ENCODE measurements at regions not wholly inside any gene's neighbourhood (a gene's known extent, or its start where the extent isn't known, plus 50 kb on each side); places are given as distances from the start of the nearest gene placed in this dataset.

- Histone ChIP-seq H3K36me3 (ENCODE audit: control insufficient read depth, low read length) (no peaks in the 10 kb centered on the region), H3K4me3 (ENCODE audit: low read length) (no peak overlapping the region), H3K4me2 (ENCODE audit: low read length) (no peak overlapping the region), H3K4me1 (ENCODE audit: control insufficient read depth, low read length) (no peaks in the 10 kb centered on the region), H4K20me1 (ENCODE audit: control insufficient read depth, insufficient read depth, low read depth, low read length) (no peaks in the 10 kb centered on the region), H3K27me3 (ENCODE audit: control insufficient read depth, low read length) (peaks cover 10% of the 10 kb centered on the region), H3K9me2 (replicated peaks; ENCODE audit: control insufficient read depth, low read length) (no peaks in the 10 kb centered on the region), H3F3A (ENCODE audit: control insufficient read depth, insufficient read depth) (no peaks in the 10 kb centered on the region), H3K9me3 (ENCODE audit: control insufficient read depth, insufficient read depth, low read length) (no peaks in the 10 kb centered on the region), H3K27ac (ENCODE audit: low read depth, low read length) (no peak overlapping the region), H3K79me2 (ENCODE audit: control insufficient read depth, low read length) (no peaks in the 10 kb centered on the region)
- no peak for TF ChIP-seq CTCF (IDR thresholded peaks at IDR 0.05; ENCODE audit: low read depth, low read length, poor library complexity, severe bottlenecking)
- no peak for TF ChIP-seq EZH2phosphoT487 (IDR thresholded peaks at IDR 0.05; ENCODE audit: borderline replicate concordance, low read length)
Observed at GRCh38 chr18:46387441-46388131, 269.4 kb downstream of the LOXHD1 start.

- no peak for TF ChIP-seq CTCF (IDR thresholded peaks at IDR 0.05; ENCODE audit: low read depth, low read length, poor library complexity, severe bottlenecking)
- no peak for TF ChIP-seq EZH2phosphoT487 (IDR thresholded peaks at IDR 0.05; ENCODE audit: borderline replicate concordance, low read length)
- no peaks in the 10 kb centered on the region for H3K79me2 ChIP-seq (ENCODE audit: control insufficient read depth, low read length)
- no peak overlapping the region for H3K27ac ChIP-seq (ENCODE audit: low read depth, low read length)
- no peaks in the 10 kb centered on the region for H4K20me1 ChIP-seq (ENCODE audit: control insufficient read depth, insufficient read depth, low read depth, low read length)
- H3K4me3 ChIP-seq (ENCODE audit: low read length), result no peak overlapping the region
- H3K36me3 ChIP-seq (ENCODE audit: control insufficient read depth, low read length), result no peaks in the 10 kb centered on the region
- no peaks in the 10 kb centered on the region for H3F3A ChIP-seq (ENCODE audit: control insufficient read depth, insufficient read depth)
- no peaks in the 10 kb centered on the region for H3K9me2 ChIP-seq (replicated peaks; ENCODE audit: control insufficient read depth, low read length)
- H3K4me2 ChIP-seq (ENCODE audit: low read length), result no peak overlapping the region
- no peaks in the 10 kb centered on the region for H3K4me1 ChIP-seq (ENCODE audit: control insufficient read depth, low read length)
- H3K9me3 ChIP-seq (ENCODE audit: control insufficient read depth, insufficient read depth, low read length), result no peaks in the 10 kb centered on the region
- peaks cover 10% of the 10 kb centered on the region for H3K27me3 ChIP-seq (ENCODE audit: control insufficient read depth, low read length)
Observed at GRCh38 chr18:46388286-46388685, 268.7 kb downstream of the LOXHD1 start.

- H4K20me1 ChIP-seq (ENCODE audit: control insufficient read depth, insufficient read depth, low read depth, low read length), result no peaks in the 10 kb centered on the region
- no peaks in the 10 kb centered on the region for H3F3A ChIP-seq (ENCODE audit: control insufficient read depth, insufficient read depth)
- no peaks in the 10 kb centered on the region for H3K9me3 ChIP-seq (ENCODE audit: control insufficient read depth, insufficient read depth, low read length)
- H3K36me3 ChIP-seq (ENCODE audit: control insufficient read depth, low read length), result no peaks in the 10 kb centered on the region
- H3K4me2 ChIP-seq (ENCODE audit: low read length), result no peak overlapping the region
- H3K4me1 ChIP-seq (ENCODE audit: control insufficient read depth, low read length), result no peaks in the 10 kb centered on the region
- H3K9me2 ChIP-seq (replicated peaks; ENCODE audit: control insufficient read depth, low read length), result no peaks in the 10 kb centered on the region
- H3K27ac ChIP-seq (ENCODE audit: low read depth, low read length), result no peak overlapping the region
- peaks cover 8% of the 10 kb centered on the region for H3K27me3 ChIP-seq (ENCODE audit: control insufficient read depth, low read length)
- TF ChIP-seq EZH2phosphoT487 (IDR thresholded peaks at IDR 0.05; ENCODE audit: borderline replicate concordance, low read length), result no peak
- no peak for TF ChIP-seq CTCF (IDR thresholded peaks at IDR 0.05; ENCODE audit: low read depth, low read length, poor library complexity, severe bottlenecking)
- H3K79me2 ChIP-seq (ENCODE audit: control insufficient read depth, low read length), result no peaks in the 10 kb centered on the region
- no peak overlapping the region for H3K4me3 ChIP-seq (ENCODE audit: low read length)
Observed at GRCh38 chr18:46392576-46392975, 264.4 kb downstream of the LOXHD1 start.

Measured in DOHH2 (cell line).